ENCODE measurements at regions not wholly inside any gene's neighbourhood (a gene's known extent, or its start where the extent isn't known, plus 50 kb on each side); places are given as distances from the start of the nearest gene placed in this dataset.

GRCh38 chr6:121856296-121856695, 420.9 kb downstream of the GJA1 start:
- Histone ChIP-seq H3K79me2 (no peaks in the 10 kb centered on the region), H2AFZ (no peak overlapping the region), H3K4me2 (ENCODE audit: low read length) (no peak overlapping the region), H3K27me3 (ENCODE audit: control insufficient read depth, insufficient read depth, low read length) (no peaks in the 10 kb centered on the region), H3K27ac (no peak overlapping the region), H3K9ac (no peak overlapping the region), H3K4me1 (no peaks in the 10 kb centered on the region), H3K36me3 (ENCODE audit: control insufficient read depth, insufficient read depth, low read length) (no peaks in the 10 kb centered on the region), H3K9me3 (ENCODE audit: control insufficient read depth, low read length) (no peaks in the 10 kb centered on the region), H3K4me3 (ENCODE audit: low read depth, low read length) (no peak overlapping the region)
- TF ChIP-seq, protein P1, sequence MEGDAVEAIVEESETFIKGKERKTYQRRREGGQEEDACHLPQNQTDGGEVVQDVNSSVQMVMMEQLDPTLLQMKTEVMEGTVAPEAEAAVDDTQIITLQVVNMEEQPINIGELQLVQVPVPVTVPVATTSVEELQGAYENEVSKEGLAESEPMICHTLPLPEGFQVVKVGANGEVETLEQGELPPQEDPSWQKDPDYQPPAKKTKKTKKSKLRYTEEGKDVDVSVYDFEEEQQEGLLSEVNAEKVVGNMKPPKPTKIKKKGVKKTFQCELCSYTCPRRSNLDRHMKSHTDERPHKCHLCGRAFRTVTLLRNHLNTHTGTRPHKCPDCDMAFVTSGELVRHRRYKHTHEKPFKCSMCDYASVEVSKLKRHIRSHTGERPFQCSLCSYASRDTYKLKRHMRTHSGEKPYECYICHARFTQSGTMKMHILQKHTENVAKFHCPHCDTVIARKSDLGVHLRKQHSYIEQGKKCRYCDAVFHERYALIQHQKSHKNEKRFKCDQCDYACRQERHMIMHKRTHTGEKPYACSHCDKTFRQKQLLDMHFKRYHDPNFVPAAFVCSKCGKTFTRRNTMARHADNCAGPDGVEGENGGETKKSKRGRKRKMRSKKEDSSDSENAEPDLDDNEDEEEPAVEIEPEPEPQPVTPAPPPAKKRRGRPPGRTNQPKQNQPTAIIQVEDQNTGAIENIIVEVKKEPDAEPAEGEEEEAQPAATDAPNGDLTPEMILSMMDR (IDR thresholded peaks at IDR 0.05): no peak

DNA sequence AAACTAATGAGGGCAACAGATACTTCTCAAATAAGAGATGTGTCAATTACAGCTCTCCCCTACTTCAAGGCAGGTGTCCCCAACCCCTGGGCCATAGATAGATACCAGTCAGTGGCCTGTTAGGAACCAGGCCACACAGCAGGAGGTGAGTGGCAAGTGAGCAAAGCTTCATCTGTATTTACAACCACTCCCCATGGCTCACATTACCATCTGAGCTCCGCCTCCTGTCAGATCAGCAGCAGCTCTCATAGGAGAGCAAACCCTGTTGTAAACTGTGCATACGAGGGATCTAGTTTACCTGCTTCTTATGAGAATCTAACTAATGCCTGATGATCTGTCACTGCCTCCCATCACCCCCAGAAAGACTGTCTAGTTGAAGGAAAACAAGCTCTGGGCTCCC, 422.1 kb downstream of the GJA1 start:
- Histone ChIP-seq H3K4me3 (ENCODE audit: low read depth, low read length) (no peak overlapping the region), H3K79me2 (no peaks in the 10 kb centered on the region), H3K9ac (no peak overlapping the region), H3K4me2 (ENCODE audit: low read length) (no peak overlapping the region), H2AFZ (no peak overlapping the region), H3K9me3 (ENCODE audit: control insufficient read depth, low read length) (no peaks in the 10 kb centered on the region), H3K27ac (no peak overlapping the region), H3K4me1 (no peaks in the 10 kb centered on the region), H3K36me3 (ENCODE audit: control insufficient read depth, insufficient read depth, low read length) (no peaks in the 10 kb centered on the region), H3K27me3 (ENCODE audit: control insufficient read depth, insufficient read depth, low read length) (no peaks in the 10 kb centered on the region)
- TF ChIP-seq, protein P1 (IDR thresholded peaks at IDR 0.05): no peak

DNA sequence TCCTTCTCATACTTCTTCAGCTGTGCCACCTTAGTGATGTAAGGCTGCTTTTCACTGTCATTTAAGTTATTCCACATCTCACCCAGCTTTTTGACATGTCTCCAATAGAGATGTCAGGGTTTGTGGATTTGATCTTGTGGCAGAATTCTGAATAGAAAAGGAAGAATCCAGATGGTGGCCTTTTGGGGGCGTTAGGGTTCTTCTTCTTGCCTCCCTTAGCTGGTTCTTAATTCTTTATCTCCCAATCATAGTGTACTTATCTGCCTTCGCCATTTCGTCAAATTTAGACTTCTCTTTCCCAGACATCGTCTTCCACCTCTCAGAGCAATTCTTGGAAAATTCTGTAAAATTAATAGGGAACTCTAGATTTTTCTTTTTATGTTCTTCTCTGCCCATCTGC, 422.9 kb downstream of the GJA1 start:
- no peak overlapping the region for H3K9ac ChIP-seq
- H3K79me2 ChIP-seq: no peaks in the 10 kb centered on the region
- H3K27ac ChIP-seq: no peak overlapping the region

GRCh38 chr6:121858986-121859385, 423.5 kb downstream of the GJA1 start:
- Histone ChIP-seq H3K4me3 (ENCODE audit: low read depth, low read length) (no peak overlapping the region), H3K4me1 (no peaks in the 10 kb centered on the region), H3K9me3 (ENCODE audit: control insufficient read depth, low read length) (no peaks in the 10 kb centered on the region), H3K27ac (no peak overlapping the region), H3K4me2 (ENCODE audit: low read length) (no peak overlapping the region), H3K9ac (no peak overlapping the region), H3K36me3 (ENCODE audit: control insufficient read depth, insufficient read depth, low read length) (no peaks in the 10 kb centered on the region), H3K27me3 (ENCODE audit: control insufficient read depth, insufficient read depth, low read length) (no peaks in the 10 kb centered on the region), H2AFZ (no peak overlapping the region), H3K79me2 (no peaks in the 10 kb centered on the region)
- TF ChIP-seq, protein P1 (IDR thresholded peaks at IDR 0.05): no peak

More for the DNA sequence above, 422.9 kb downstream of the GJA1 start:
- no peaks in the 10 kb centered on the region for H3K27me3 ChIP-seq (ENCODE audit: control insufficient read depth, insufficient read depth, low read length)
- TF ChIP-seq, protein P1 (IDR thresholded peaks at IDR 0.05): no peak
- H3K4me3 ChIP-seq (ENCODE audit: low read depth, low read length): no peak overlapping the region
- H3K4me1 ChIP-seq: no peaks in the 10 kb centered on the region
- no peaks in the 10 kb centered on the region for H3K9me3 ChIP-seq (ENCODE audit: control insufficient read depth, low read length)
- no peaks in the 10 kb centered on the region for H3K36me3 ChIP-seq (ENCODE audit: control insufficient read depth, insufficient read depth, low read length)
- H3K4me2 ChIP-seq (ENCODE audit: low read length): no peak overlapping the region
- H2AFZ ChIP-seq: no peak overlapping the region

DNA sequence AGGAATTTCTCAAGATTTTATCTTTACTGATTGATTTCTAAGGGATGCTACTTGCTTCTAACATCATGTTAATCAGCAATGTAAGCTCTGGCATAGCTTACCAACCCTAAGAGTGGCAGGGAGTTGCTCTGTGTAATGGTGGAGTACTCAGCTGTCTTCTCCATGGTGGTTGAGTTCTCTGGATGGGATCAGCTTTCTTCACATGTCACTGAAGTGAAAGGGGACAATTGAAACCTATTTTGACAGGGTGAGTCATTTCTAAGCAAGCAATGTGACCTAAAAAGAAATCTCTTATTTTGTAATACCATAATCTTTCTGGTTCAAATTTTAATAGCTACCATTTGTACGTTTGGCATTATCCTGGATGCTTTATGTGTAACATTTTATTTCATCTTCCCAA, 430.4 kb downstream of the GJA1 start:
- H3K9ac ChIP-seq: no peak overlapping the region
- no peaks in the 10 kb centered on the region for H3K79me2 ChIP-seq
- H3K4me1 ChIP-seq: no peaks in the 10 kb centered on the region
- H3K4me2 ChIP-seq (ENCODE audit: low read length): no peak overlapping the region
- H3K9me3 ChIP-seq (ENCODE audit: control insufficient read depth, low read length): no peaks in the 10 kb centered on the region
- no peak overlapping the region for H3K4me3 ChIP-seq (ENCODE audit: low read depth, low read length)
- no peak overlapping the region for H2AFZ ChIP-seq
- no peak overlapping the region for H3K27ac ChIP-seq
- no peaks in the 10 kb centered on the region for H3K27me3 ChIP-seq (ENCODE audit: control insufficient read depth, insufficient read depth, low read length)
- H3K36me3 ChIP-seq (ENCODE audit: control insufficient read depth, insufficient read depth, low read length): no peaks in the 10 kb centered on the region
- TF ChIP-seq, protein P1 (IDR thresholded peaks at IDR 0.05): no peak

All from parathyroid adenoma (tissue), 2 donors.